Endothelial cell of umbilical vein (primary cell): ENCODE measurements at regions not wholly inside any gene's neighbourhood (a gene's known extent, or its start where the extent isn't known, plus 50 kb on each side); places are given as distances from the start of the nearest gene placed in this dataset.

ENCODE experiments used
- EZH2 ChIP-seq: IDR thresholded peaks from 2 replicates; pipeline ENCODE4 v1.6.1; 2012; ENCODE audit warnings: borderline replicate concordance, low read depth, mild to moderate bottlenecking, moderate library complexity, low read length, inconsistent platforms; ENCODE audit not compliant: severe bottlenecking
- GATA2 ChIP-seq: IDR thresholded peaks from 2 replicates; pipeline ENCODE4 v1.7.0; 2011; ENCODE audit warnings: low read depth, mild to moderate bottlenecking, moderate library complexity, mixed read lengths, low read length; ENCODE audit not compliant: insufficient read length, insufficient read depth
- JUN ChIP-seq: IDR thresholded peaks from 2 replicates; pipeline ENCODE4 v1.6.1; 2011; ENCODE audit warnings: borderline replicate concordance, low read depth; ENCODE audit not compliant: insufficient read length, insufficient read depth
- MYC ChIP-seq: IDR thresholded peaks from one replicate; pipeline ENCODE4 v1.6.1; 2011; ENCODE audit warnings: mild to moderate bottlenecking, low read depth, low read length
- POLR2A ChIP-seq: IDR thresholded peaks from 2 replicates; pipeline ENCODE4 v1.6.1; 2012; ENCODE audit warnings: low read depth, mild to moderate bottlenecking, control low read depth, low read length
- POLR2AphosphoS5 ChIP-seq: IDR thresholded peaks from 2 replicates; pipeline ENCODE4 v1.6.1; 2012; ENCODE audit warnings: low read depth, mild to moderate bottlenecking, control low read depth, low read length, moderate library complexity; ENCODE audit not compliant: insufficient read depth
- TF ChIP-seq, protein P1 (sequence below), 2 donors: IDR thresholded peaks; 1 replicate in 1 of 2; 2 replicates in 1 of 2; pipeline ENCODE4 v1.5.1; 2011; ENCODE audit warnings: low read length in 2 of 2, mild to moderate bottlenecking in 2 of 2, moderate library complexity in 2 of 2, control low read depth in 1 of 2, inconsistent platforms in 1 of 2, low read depth in 1 of 2; ENCODE audit not compliant: insufficient read depth in 1 of 2; ENCODE audit errors: extremely low read depth in 1 of 2

DNA sequence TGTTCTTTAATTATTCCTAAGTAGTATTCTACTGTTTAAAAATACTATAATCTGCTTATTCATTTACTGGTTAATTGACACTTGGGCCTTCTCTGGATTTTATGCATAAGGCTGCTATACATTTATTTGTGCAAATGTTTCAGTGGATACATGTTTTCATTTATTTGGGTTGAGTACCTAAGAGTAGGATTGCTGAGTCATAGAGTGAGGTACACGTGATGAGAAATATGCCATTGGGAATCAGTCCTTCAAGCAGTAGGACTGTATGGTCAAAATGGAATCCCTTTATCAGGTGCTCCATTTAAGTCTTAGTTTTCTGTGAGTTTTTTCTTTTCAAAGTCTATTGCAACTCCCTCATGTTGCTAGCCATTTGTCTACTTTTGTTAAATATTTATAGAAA is 275.2 kb upstream of the SORL1-AS1 start:
- TF ChIP-seq, protein P1, sequence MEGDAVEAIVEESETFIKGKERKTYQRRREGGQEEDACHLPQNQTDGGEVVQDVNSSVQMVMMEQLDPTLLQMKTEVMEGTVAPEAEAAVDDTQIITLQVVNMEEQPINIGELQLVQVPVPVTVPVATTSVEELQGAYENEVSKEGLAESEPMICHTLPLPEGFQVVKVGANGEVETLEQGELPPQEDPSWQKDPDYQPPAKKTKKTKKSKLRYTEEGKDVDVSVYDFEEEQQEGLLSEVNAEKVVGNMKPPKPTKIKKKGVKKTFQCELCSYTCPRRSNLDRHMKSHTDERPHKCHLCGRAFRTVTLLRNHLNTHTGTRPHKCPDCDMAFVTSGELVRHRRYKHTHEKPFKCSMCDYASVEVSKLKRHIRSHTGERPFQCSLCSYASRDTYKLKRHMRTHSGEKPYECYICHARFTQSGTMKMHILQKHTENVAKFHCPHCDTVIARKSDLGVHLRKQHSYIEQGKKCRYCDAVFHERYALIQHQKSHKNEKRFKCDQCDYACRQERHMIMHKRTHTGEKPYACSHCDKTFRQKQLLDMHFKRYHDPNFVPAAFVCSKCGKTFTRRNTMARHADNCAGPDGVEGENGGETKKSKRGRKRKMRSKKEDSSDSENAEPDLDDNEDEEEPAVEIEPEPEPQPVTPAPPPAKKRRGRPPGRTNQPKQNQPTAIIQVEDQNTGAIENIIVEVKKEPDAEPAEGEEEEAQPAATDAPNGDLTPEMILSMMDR (IDR thresholded peaks at IDR 0.05; ENCODE audit: extremely low read depth in 1 of 2, insufficient read depth in 1 of 2, low read depth in 1 of 2, low read length in 2 of 2): no peak
- no peak for TF ChIP-seq MYC
- no peak for TF ChIP-seq POLR2A
- no peak for TF ChIP-seq GATA2
- TF ChIP-seq EZH2: no peak
- TF ChIP-seq JUN: no peak
- TF ChIP-seq POLR2AphosphoS5: no peak
